ENCODE measurements at regions not wholly inside any gene's neighbourhood (a gene's known extent, or its start where the extent isn't known, plus 50 kb on each side); places are given as distances from the start of the nearest gene placed in this dataset.
A peak's percentile ranks its signal among the peaks of the same experiment; 100 is the strongest.

DNA sequence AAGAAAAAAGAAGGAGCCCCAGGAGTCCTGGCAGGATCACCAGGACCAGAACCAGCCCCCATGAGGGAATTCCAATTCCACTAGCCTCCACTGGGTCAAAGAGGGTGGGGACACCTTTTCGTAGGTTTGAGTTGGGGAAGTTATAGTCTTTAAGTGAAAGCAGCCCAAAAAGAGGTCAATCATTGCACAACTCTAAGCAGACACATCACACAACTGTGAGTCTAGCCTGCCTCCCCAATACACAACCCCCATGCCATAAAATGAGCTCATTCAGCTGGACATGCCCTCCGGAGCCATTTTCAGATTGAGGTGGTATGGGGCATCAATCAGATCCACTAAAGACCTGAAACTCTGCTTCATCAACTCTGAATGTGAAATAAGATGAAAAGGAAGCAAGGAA lies 179.9 kb downstream of the NPHP4 start:
- DNase-seq = no peak

DNA sequence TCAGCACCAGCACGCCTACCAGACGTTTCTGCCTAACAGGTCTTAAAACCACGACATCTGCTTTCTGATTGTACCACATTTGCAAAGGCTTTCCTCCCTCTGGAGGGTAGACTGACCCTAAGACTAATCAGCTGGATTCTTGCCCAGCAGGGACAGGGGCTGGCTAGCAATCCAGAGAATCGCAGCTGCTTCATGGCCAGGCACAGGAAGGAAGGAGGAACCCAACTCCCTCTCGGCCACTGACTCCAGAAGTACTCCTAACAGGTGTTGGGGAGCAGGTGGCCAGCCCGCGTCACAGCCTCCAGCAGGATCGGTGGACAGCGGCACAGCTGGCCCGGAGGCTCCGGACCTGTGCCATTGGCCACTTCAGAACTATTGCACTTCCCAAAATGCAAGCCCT lies 180.8 kb downstream of the NPHP4 start:
- DNase-seq = no peak

DNA sequence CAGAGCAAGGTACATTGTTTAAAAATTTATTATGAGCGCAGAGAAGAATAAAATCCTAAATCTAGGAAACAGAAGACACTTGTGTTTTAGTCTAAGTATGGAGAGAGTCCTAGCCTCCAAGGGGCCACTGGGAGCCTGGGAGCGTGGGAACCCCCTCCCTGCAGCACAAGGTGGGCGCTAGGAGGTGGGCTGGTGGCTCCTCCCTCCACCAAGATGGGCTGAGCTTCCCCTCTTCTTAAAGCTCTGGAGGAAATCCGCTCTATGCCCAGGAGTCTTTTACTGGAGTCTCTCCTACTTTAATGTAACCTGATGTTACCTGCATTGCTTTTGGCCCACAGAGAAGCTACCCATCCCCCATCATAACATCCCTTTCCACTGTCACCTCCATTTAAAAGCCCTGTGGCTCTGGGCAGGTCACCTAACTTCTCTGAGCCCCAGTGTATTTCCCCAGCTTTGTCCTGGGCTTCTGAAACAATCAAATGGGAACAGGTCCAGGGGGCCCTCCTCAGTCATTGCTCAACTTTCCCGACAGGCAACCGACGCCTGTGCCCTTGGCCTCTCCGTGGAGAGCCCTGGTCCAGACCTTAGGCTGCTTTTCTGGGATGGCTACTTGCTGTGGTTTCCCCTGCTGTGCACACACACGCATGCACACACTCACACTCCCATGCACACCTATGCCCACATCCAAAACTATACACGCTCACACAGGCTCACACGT lies 181.5 kb downstream of the NPHP4 start:
- no peak for DNase-seq

DNA sequence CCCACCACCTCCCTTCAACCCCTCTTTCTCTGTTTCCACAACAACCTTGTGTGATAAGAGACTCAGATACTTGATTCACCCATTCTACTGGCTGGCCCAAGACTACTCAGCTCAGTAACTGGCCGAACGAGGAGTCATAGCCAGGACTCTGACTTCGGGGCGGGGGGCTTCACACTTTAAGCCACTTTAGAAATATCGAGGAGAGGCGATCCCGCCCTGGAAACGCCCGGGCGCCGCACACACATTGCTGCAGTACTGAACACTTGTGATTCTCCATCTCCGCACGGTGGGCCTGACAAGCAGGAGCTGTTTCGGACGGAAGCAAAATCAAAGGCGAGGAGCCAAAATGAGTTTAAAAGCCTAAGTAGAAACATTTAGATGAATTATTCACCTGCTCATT lies 182.1 kb downstream of the NPHP4 start:
- no peak for DNase-seq

DNA sequence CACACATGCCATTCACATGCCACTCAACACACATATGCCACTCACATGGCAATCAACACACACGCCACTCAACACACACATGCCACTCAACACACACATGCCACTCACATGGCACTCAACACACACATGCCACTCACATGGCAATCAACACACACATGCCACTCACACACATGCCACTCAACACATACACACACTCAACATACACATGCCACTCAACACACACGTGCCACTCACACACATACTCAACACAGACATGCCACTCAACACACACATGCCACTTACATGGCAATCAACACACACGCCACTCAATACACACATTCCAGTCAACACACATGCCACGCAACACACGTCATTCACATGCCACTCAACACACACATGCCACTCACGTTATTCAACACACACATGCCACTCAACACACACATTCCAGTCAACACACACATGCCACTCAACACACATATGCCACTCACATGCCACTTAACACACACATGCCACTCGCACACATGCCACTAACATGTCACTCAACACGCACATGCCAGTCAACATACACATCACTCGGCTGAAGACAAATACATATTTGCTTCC lies 182.9 kb downstream of the NPHP4 start:
- DNase-seq = no peak

DNA sequence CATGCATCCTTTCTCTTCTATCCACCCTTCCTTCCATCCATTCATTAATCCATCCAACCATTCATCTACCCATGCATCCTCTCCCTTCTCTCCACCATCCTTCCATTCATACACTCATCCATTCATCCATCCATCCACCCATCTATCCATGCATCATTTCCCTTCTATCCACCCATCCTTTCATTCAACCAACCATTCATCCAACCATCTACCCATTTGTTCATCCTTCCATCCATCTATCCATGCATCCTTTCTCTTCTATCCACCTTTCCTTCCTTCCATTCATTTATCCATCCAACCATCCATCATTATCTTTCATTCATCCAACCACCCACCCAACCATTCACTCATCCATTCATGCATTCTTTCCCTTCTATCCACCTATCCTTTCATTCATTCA lies 188.4 kb downstream of the NPHP4 start:
- no peak for DNase-seq

DNA sequence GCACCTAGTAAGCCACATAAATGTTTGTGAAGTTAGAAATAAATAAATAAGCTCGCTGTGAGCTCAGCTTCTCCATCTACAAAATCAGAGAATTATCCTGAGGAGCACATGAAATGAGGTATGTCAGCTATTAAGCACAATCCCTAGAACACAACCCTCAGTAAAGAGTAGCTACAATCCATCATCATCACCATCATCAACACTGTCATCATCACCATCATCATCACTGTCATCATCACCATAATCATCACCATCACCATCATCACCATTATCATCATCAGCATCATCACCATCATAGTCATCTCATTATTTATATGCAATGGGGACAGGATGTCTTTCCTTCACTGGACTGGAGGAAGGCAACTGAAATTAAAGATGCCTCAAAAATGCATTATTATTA lies 189.6 kb downstream of the NPHP4 start:
- no peak for DNase-seq

DNA sequence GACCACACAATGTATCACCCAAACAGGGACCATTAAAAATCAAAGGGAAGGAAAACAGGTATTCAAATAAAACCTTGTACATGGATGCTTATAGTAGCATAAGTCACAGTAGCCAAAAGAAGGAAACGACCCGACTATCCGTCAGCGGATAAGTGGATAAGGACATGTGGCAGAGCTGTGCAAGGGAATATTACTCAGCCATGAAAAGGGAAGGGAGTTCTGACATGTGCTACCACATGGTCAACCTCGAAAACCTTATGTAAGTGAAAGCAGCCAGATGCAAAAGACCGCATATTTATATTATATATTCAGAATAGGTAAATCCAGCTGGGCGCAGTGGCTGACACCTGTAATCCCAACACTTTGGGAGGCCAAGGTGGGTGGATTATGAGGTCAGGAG lies 193.3 kb downstream of the NPHP4 start:
- DNase-seq = no peak

DNA sequence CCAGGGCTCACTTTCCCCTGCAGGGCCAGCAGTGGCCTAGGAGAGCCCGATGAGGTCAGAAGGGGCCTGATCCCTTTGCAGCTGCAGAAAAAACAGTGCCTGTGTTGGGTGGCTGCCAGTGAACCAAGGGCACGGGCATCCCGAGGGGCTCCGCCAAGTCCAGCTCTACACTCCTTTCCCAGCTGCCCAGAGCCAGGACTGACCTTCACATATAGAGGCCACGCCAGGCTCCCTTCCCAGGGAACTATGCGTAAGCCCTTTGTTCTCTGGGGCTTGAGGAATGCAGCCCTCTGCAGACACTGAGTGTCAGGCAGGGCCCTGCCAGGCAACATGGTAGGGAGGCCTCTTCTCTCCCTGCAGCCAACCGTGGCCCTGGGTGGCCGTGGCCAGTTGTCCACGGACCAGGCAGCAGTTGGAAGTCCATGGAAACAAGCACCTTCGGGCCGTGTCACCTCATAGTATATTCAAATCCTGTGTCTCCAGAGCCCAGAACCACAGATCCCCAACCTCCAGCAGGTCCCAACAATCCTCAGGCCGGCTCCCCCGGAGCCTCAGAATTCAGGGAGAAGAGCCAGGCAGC lies 194.0 kb downstream of the NPHP4 start:
- no peak for DNase-seq

DNA sequence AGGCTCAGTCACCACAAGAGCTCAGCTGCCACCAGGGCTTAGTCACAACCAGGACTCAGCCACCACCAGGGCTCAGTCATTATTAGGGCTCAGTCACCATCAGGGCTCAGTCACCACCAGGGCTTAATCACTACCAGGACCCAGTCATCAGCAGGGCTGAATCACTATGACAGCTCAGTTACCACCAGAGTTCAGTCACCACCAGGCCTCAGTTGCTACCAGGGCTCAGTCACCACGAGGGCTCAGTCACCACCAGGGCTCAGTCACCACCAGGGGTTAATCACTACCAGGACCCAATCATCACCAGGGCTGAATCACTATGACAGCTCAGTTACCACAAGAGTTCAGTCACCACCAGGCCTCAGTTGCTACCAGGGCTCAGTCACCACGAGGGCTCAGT lies 196.2 kb downstream of the NPHP4 start:
- DNase-seq = no peak

DNA sequence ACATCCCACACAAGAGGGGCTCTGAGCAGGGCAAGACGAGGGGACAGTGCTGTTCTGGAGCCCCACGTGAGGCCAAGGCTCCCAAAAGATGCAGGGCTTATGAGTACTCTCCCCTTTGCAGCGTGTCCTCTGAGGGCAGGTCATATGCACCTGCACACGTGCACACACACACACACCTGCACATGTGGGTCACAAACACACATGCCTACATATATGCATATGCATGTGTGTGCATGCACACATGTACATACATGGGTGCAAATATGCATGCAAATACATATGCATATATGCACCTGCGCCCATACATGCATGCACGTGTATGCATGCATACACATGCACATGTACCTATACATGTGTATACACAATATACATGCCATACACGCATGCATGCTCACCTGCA lies 197.9 kb downstream of the NPHP4 start:
- no peak for DNase-seq

DNA sequence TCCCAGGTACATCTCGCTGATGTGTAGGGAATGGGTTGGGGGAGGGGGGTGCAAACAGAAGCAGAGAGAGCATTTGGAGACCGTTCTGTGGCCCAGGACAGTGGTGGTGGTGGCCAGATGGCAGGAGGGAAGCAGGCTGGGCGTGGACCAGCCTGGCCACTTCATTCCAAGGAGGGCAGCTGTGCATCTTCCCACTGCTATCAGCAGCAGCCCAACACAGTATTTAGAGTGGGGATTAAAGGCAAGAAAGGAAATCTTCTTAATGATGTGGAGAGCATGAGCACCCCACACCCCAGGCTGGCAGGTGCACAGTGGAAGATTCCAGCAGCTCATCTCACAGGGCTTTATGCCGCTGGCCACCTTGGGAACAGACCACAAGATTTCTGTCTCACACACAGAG lies 198.7 kb downstream of the NPHP4 start:
- no peak for DNase-seq

DNA sequence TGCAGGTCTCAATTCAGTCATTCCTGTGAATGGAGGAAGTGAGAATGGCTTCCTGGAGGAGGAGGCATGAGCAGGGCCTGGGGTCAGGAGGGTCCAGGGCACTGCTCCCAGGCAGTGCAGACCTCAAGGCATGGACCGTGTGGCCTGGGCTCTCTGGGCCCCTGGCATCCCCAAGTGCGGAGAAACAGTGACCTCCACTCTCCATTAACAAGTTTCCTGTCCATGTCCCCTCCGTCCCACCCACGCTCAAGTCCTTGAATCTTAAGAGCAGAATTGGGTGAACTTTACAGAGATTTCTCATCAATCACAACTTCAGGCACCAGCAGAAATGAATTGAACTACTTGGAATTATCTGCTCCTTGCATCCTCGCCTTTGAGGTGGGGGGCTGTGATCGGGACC lies 211.1 kb downstream of the NPHP4 start:
- no peak for DNase-seq

DNA sequence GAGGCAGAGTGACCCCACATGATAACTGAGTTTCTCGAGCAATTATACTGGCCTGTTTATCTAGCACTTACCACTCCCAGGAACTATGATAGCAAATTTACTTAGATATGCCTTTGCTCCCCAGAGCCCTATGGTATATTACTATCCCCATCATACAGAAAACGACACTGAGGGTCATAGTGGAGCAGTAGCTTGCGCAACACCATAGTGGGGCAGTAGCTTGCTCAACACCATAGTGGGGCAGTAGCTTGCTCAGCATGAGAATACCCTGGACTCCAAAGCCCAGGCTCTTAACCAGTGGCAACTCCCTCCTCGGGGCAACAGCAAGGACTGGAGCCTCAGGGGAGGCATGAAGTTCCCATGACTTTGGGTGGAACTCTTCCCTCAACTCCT lies 211.9 kb downstream of the NPHP4 start:
- DNase-seq = no peak

DNA sequence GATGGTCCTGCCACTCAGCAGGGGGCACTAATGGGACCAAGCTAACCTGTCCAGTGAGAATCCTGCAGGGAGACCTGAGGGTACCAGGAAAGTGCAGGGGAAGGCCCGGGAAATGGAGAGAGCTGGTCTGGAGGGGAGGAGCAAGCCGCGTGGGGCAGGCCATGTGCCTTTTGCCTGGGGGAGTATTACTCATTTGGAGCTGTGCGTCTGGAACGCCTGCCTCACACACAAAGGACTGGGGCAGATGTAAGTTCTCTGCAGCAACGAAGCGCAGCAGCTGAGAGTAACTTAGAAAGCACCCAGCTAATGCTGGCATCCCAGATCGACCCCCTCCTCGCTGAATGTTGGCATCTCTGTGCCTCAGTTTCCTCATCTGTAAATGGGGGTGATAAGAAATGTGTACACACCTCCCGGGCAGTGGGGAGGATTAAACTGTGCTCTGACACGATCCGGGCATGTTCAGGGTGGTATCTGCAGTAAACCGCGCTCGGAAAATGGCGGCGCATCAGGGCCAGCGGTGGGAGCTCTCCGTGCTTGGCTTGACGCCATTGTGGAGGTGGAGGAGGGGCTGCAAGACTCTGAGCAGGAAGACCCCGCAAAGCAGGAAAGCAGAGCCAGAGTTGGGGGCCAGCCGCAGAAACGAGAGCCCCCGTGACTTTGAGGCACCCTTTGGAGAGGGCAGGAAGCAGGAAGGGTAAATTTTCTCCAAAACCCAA lies 212.5 kb downstream of the NPHP4 start:
- no peak for DNase-seq

DNA sequence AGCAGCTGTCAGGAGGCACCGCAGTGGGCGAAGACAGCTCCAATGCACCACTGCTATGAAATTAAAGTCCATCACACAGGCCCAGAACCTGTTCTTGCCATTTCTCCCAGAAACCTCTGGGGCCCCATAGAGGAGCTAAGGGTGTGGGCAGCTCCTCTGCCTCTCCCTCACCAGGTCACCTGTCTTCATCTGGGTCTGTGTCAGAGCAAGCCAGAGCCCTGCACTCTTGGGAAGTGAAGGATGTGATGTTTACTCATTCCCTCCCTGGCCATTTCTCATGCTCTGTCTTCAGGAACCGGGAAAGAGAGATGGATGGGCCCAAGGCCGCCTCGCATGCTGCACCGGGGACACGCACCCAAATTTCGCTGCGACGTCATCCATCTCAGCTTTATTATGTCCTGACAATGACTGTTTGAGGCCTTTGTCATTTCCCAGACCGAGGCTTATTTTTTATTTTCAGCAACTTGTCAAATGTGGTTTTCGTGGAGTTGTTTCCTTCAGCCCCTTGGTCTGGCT lies 216.1 kb downstream of the NPHP4 start:
- no peak for DNase-seq

DNA sequence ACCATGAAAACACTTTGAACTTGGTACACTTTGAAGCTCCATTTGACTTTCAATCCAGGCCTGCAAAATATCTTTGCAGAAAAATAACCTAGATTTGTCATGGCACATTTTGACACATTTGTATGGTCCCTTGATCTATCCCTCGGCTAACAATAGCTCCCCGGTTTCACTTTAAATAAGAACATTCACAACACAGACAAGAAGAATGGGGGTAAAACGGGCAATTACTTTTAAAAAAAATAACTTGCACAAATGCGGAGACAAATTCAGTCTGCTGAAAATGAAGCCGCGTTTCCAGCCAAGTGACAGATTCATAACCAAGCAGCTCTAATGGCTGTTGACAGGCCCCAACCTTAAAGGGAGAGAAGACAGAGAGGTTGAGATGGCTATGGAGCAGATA lies 218.2 kb downstream of the NPHP4 start:
- no peak for DNase-seq

DNA sequence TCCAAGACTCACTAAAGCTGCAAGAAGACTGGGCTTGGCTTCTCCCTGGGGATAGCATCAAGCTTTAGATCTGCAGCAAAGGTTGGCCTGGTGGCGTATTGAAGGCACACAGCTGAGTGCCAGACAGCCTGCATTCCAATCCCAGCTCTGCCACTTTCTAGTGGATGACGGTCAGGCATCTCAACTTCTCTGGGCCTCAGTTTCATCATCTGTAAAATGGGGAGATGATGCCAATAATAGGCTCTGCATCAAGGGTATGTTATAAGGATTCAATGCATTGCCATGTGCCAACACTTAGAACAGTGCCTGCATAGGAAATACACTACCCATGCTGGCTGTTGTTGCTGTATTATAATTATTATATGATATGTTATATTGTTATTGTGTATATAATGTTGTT lies 220.4 kb downstream of the NPHP4 start:
- DNase-seq = no peak

DNA sequence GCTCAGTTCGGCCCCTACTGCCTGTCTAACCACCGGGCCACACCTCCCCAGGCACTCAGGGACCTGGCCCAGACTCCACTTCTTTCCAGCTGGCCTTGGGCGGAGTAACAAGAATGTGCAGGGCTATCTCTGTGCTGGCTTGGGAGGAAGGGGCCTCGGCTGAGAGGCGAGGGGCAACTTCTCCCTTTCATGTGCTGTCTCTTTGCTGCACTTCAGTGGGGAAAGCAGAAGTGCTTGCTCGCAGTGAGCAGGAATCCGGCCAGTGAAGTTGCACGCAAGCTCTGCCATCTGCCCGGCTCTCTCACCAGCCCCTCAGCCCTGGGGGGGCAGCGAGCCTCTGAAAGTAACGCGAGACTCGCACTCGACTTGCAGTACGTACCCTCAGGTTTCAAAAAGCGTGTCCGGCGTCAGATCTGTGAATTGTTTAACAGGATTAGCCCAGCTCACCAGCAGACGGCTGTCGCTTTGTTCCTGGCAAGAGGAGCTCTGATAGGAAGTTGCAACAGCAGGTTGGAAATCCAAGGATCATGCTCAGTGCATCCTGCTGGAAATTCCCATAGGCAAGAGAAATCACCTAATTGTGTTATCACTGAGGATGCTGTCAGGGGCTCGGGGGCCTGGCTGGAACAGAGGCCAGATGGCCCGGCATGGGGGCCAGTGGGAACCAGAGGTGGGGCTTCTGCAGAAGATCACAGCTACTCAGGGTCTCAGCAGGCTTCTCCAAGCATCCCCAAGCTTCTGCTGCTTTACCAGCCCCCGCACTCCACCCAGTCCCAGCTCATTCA lies 221.1 kb downstream of the NPHP4 start:
- peak in 9 of 51 donors; percentile 2 to 16 (median 10) for DNase-seq

DNA sequence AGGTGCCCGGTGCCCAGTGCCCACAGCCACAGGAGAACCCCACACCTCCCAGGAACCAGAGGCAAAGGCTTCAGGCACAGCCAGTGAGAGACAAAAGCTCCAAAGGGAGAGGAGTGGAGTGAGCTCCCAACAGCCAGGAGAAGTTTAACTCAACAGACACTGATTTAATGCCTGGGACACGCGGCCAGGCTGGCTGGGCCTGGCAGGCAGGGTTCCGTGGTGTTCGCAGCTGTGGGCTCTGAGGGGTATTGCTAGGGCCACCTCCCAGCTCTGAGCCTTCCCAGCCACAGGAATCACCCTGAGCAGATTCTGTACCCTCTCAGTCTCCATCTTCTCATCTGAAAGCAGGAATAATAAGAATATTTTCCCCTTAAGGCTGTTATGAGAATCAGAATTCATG lies 222.5 kb downstream of the NPHP4 start:
- no peak for DNase-seq

DNA sequence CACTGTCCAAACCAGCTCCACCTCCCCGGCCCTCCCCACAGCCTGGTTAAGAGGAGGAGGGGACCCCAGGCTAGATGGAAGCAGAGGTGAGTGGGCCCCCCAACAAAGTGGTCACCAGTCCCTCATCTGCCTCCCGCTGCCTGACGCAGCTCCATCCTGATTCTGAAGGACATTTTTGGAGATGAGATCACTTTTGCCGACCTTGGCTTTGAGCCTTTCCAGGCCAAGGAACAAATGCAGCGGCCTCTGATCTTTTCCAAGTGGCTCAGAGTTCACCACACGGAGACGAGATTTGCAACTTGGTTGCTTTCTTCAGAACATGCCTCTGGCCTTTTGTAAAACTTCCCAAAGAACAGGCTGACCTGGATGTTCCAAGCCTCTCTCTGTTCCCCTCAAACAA lies 223.1 kb downstream of the NPHP4 start:
- DNase-seq = peak in 5 of 51 donors; percentile 5 to 18 (median 8)

DNA sequence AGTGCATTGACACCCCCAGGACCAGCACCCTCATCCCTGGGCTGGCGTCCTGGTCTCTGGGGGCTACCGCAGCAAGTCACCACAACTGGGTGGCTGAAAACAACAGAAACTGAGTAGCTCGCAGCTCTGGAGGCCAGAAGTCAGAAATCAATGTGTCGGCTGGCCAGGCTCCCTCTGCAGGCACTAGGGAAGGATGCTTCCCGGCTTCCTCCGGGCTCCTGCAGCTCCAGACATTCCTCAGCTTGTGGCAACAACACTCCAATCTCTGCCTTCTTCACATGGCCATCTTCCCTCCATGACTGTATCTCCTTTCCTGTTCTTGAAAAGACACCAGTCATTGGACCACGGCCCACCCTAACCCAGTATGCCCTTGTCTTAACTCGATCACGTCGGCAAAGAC lies 224.2 kb downstream of the NPHP4 start:
- DNase-seq = no peak

Measured in hypothalamus (tissue), 51 donors.